ENCODE measurements at regions not wholly inside any gene's neighbourhood (a gene's known extent, or its start where the extent isn't known, plus 50 kb on each side); places are given as distances from the start of the nearest gene placed in this dataset.

GRCh38 chr12:41737423-41737822 lies 407.3 kb downstream of the GXYLT1 start:
- no peak for DNase-seq

- no peak for DNase-seq
Measured at GRCh38 chr12:41736436-41736835, 408.2 kb downstream of the GXYLT1 start.

GRCh38 chr12:41731691-41732090 lies 413.0 kb downstream of the GXYLT1 start:
- DNase-seq: no peak

GRCh38 chr12:41731061-41731460 lies 413.6 kb downstream of the GXYLT1 start:
- no peak for DNase-seq

GRCh38 chr12:41724216-41724615 lies 420.5 kb downstream of the GXYLT1 start:
- peak; percentile 80 for DNase-seq

- DNase-seq: no peak
Measured at GRCh38 chr12:41719214-41719613, 425.5 kb downstream of the GXYLT1 start.

- no peak for DNase-seq
Measured at GRCh38 chr12:41715256-41715655, 429.4 kb downstream of the GXYLT1 start.

- DNase-seq: no peak
Measured at GRCh38 chr12:41709463-41710285, 435.0 kb downstream of the GXYLT1 start.

GRCh38 chr12:41709012-41709411 lies 435.7 kb downstream of the GXYLT1 start:
- no peak for DNase-seq

- DNase-seq: no peak
Measured at GRCh38 chr12:41706376-41706775, 438.3 kb downstream of the GXYLT1 start.

GRCh38 chr12:41701943-41702601 lies 442.6 kb downstream of the GXYLT1 start:
- DNase-seq: no peak

GRCh38 chr12:41700940-41701339 lies 443.7 kb downstream of the GXYLT1 start:
- DNase-seq: no peak

GRCh38 chr12:41699658-41700057 lies 445.0 kb downstream of the GXYLT1 start:
- DNase-seq: no peak

- peak; percentile 95 for DNase-seq
Measured at GRCh38 chr12:41697161-41697560, 447.5 kb downstream of the GXYLT1 start.

- DNase-seq: no peak
Measured at GRCh38 chr12:41684997-41685396, 459.7 kb downstream of the GXYLT1 start.

GRCh38 chr12:41683513-41684240 lies 461.0 kb downstream of the GXYLT1 start:
- no peak for DNase-seq

- no peak for DNase-seq
Measured at GRCh38 chr12:41683023-41683422, 461.7 kb downstream of the GXYLT1 start.

GRCh38 chr12:41681898-41682297 lies 462.8 kb downstream of the GXYLT1 start:
- DNase-seq: no peak

GRCh38 chr12:41680155-41680554 lies 464.5 kb downstream of the GXYLT1 start:
- no peak for DNase-seq

GRCh38 chr12:41663598-41664265 lies 475.6 kb downstream of the PDZRN4 start:
- no peak for DNase-seq

- DNase-seq: no peak
Measured at GRCh38 chr12:41661141-41661765, 473.1 kb downstream of the PDZRN4 start.

GRCh38 chr12:41656454-41656853 lies 468.3 kb downstream of the PDZRN4 start:
- DNase-seq: no peak

All from MV-4-11 (cell line).